T-helper 1 cell treated with Interleukin-12 subunit alpha and Interleukin-12 subunit beta and Interleukin-4 antibody, amounts not matched to agents 30 μg/mL and 1 μg/mL, for 36 hours (primary cell): ENCODE measurements at regions not wholly inside any gene's neighbourhood (a gene's known extent, or its start where the extent isn't known, plus 50 kb on each side); places are given as distances from the start of the nearest gene placed in this dataset.

ENCODE experiments used
- H3K27ac Mint-ChIP-seq: one replicate; pipeline ENCODE4 v1.8.0; 2021; ENCODE audit warnings: mild to moderate bottlenecking, mixed read lengths
- H3K27me3 Mint-ChIP-seq: one replicate; pipeline ENCODE4 v1.8.0; 2021; ENCODE audit warnings: low read depth, mixed read lengths
- H3K36me3 Mint-ChIP-seq: one replicate; pipeline ENCODE4 v1.8.0; 2021; ENCODE audit warnings: low read depth, mixed read lengths
- H3K4me1 Mint-ChIP-seq: one replicate; pipeline ENCODE4 v1.8.0; 2021; ENCODE audit warnings: low read depth, mixed read lengths
- H3K4me3 Mint-ChIP-seq: one replicate; pipeline ENCODE4 v1.8.0; 2021; ENCODE audit warnings: mild to moderate bottlenecking, moderate library complexity, mixed read lengths
- H3K9me3 Mint-ChIP-seq: one replicate; pipeline ENCODE4 v1.8.0; 2021; ENCODE audit warnings: mixed read lengths

GRCh38 chr9:14006386-14007187 lies 307.4 kb downstream of the NFIB start:
- Mint-ChIP-seq H3K4me1 (no peaks in the 10 kb centered on the region), H3K27me3 (no peaks in the 10 kb centered on the region), H3K9me3 (peaks cover 11% of the 10 kb centered on the region), H3K27ac (no peak overlapping the region), H3K36me3 (no peaks in the 10 kb centered on the region), H3K4me3 (no peak overlapping the region)

- no peaks in the 10 kb centered on the region for H3K27me3 Mint-ChIP-seq
- peaks cover 11% of the 10 kb centered on the region for H3K9me3 Mint-ChIP-seq
- no peak overlapping the region for H3K4me3 Mint-ChIP-seq
- H3K27ac Mint-ChIP-seq: no peak overlapping the region
- H3K4me1 Mint-ChIP-seq: no peaks in the 10 kb centered on the region
- H3K36me3 Mint-ChIP-seq: no peaks in the 10 kb centered on the region
Measured at GRCh38 chr9:14004110-14004509, 309.8 kb downstream of the NFIB start.

GRCh38 chr9:13994240-13994639 lies 319.7 kb downstream of the NFIB start:
- Mint-ChIP-seq H3K4me3 (no peak overlapping the region), H3K36me3 (no peaks in the 10 kb centered on the region), H3K4me1 (no peaks in the 10 kb centered on the region), H3K27me3 (no peaks in the 10 kb centered on the region), H3K27ac (no peak overlapping the region), H3K9me3 (peaks cover 8% of the 10 kb centered on the region)

- H3K4me3 Mint-ChIP-seq: no peak overlapping the region
- no peak overlapping the region for H3K27ac Mint-ChIP-seq
- H3K27me3 Mint-ChIP-seq: no peaks in the 10 kb centered on the region
- H3K4me1 Mint-ChIP-seq: no peaks in the 10 kb centered on the region
- H3K9me3 Mint-ChIP-seq: peaks cover 8% of the 10 kb centered on the region
- H3K36me3 Mint-ChIP-seq: no peaks in the 10 kb centered on the region
Measured at GRCh38 chr9:13993632-13994185, 320.2 kb downstream of the NFIB start.

- H3K4me1 Mint-ChIP-seq: no peaks in the 10 kb centered on the region
- H3K4me3 Mint-ChIP-seq: no peak overlapping the region
- H3K27me3 Mint-ChIP-seq: no peaks in the 10 kb centered on the region
- H3K36me3 Mint-ChIP-seq: no peaks in the 10 kb centered on the region
- no peak overlapping the region for H3K27ac Mint-ChIP-seq
- H3K9me3 Mint-ChIP-seq: peaks cover 8% of the 10 kb centered on the region
Measured at GRCh38 chr9:13992138-13993088, 321.5 kb downstream of the NFIB start.

- no peaks in the 10 kb centered on the region for H3K36me3 Mint-ChIP-seq
- H3K4me3 Mint-ChIP-seq: no peak overlapping the region
- H3K27ac Mint-ChIP-seq: no peak overlapping the region
- no peaks in the 10 kb centered on the region for H3K4me1 Mint-ChIP-seq
- H3K9me3 Mint-ChIP-seq: peaks cover 9% of the 10 kb centered on the region
- no peaks in the 10 kb centered on the region for H3K27me3 Mint-ChIP-seq
Measured at GRCh38 chr9:13991395-13991794, 322.5 kb downstream of the NFIB start.

GRCh38 chr9:13990994-13991393 lies 322.9 kb downstream of the NFIB start:
- H3K27me3 Mint-ChIP-seq: no peaks in the 10 kb centered on the region
- H3K4me3 Mint-ChIP-seq: no peak overlapping the region
- no peak overlapping the region for H3K27ac Mint-ChIP-seq
- H3K36me3 Mint-ChIP-seq: no peaks in the 10 kb centered on the region
- H3K4me1 Mint-ChIP-seq: no peaks in the 10 kb centered on the region
- peaks cover 9% of the 10 kb centered on the region for H3K9me3 Mint-ChIP-seq

- peaks cover 9% of the 10 kb centered on the region for H3K9me3 Mint-ChIP-seq
- no peaks in the 10 kb centered on the region for H3K36me3 Mint-ChIP-seq
- no peak overlapping the region for H3K27ac Mint-ChIP-seq
- no peak overlapping the region for H3K4me3 Mint-ChIP-seq
- H3K27me3 Mint-ChIP-seq: no peaks in the 10 kb centered on the region
- no peaks in the 10 kb centered on the region for H3K4me1 Mint-ChIP-seq
Measured at GRCh38 chr9:13990331-13990730, 323.6 kb downstream of the NFIB start.

GRCh38 chr9:13988944-13989343 lies 325.0 kb downstream of the NFIB start:
- Mint-ChIP-seq H3K27ac (no peak overlapping the region), H3K9me3 (peaks cover 6% of the 10 kb centered on the region), H3K27me3 (no peaks in the 10 kb centered on the region), H3K4me3 (no peak overlapping the region), H3K4me1 (no peaks in the 10 kb centered on the region), H3K36me3 (no peaks in the 10 kb centered on the region)

GRCh38 chr9:13983607-13984006 lies 330.3 kb downstream of the NFIB start:
- Mint-ChIP-seq H3K27ac (no peak overlapping the region), H3K4me3 (no peak overlapping the region), H3K27me3 (no peaks in the 10 kb centered on the region), H3K36me3 (no peaks in the 10 kb centered on the region), H3K9me3 (peaks cover 6% of the 10 kb centered on the region), H3K4me1 (no peaks in the 10 kb centered on the region)

GRCh38 chr9:13979941-13980318 lies 334.0 kb downstream of the NFIB start:
- no peaks in the 10 kb centered on the region for H3K36me3 Mint-ChIP-seq
- no peaks in the 10 kb centered on the region for H3K4me1 Mint-ChIP-seq
- H3K9me3 Mint-ChIP-seq: no peaks in the 10 kb centered on the region
- H3K4me3 Mint-ChIP-seq: no peak overlapping the region
- H3K27me3 Mint-ChIP-seq: no peaks in the 10 kb centered on the region
- no peak overlapping the region for H3K27ac Mint-ChIP-seq

GRCh38 chr9:13975611-13976290 lies 338.2 kb downstream of the NFIB start:
- Mint-ChIP-seq H3K36me3 (no peaks in the 10 kb centered on the region), H3K9me3 (no peaks in the 10 kb centered on the region), H3K27ac (no peak overlapping the region), H3K4me1 (no peaks in the 10 kb centered on the region), H3K4me3 (no peak overlapping the region), H3K27me3 (no peaks in the 10 kb centered on the region)

- Mint-ChIP-seq H3K27ac (no peak overlapping the region), H3K4me1 (no peaks in the 10 kb centered on the region), H3K27me3 (no peaks in the 10 kb centered on the region), H3K9me3 (peaks cover 3% of the 10 kb centered on the region), H3K36me3 (no peaks in the 10 kb centered on the region), H3K4me3 (no peak overlapping the region)
Measured at GRCh38 chr9:13974891-13975290, 339.1 kb downstream of the NFIB start.

- H3K9me3 Mint-ChIP-seq: peaks cover 4% of the 10 kb centered on the region
- no peak overlapping the region for H3K27ac Mint-ChIP-seq
- H3K27me3 Mint-ChIP-seq: no peaks in the 10 kb centered on the region
- H3K4me3 Mint-ChIP-seq: no peak overlapping the region
- no peaks in the 10 kb centered on the region for H3K4me1 Mint-ChIP-seq
- no peaks in the 10 kb centered on the region for H3K36me3 Mint-ChIP-seq
Measured at GRCh38 chr9:13971966-13972655, 341.8 kb downstream of the NFIB start.
